CD4-positive, alpha-beta T cell (primary cell): ENCODE measurements at regions not wholly inside any gene's neighbourhood (a gene's known extent, or its start where the extent isn't known, plus 50 kb on each side); places are given as distances from the start of the nearest gene placed in this dataset.

Experiments
- ATAC-seq: fragments of 200-7000 bp; cut with Tn5 transposase; one replicate; pipeline ENCODE4 v1.10.0; 2022; ENCODE audit warnings: mild to moderate bottlenecking; ENCODE audit not compliant: poor library complexity
- CTCF ChIA-PET: fragments of 350-600 bp; sonication (Branson Sonifier 250); formaldehyde crosslinking; loops from one replicate; lab custom pipeline; 2021; ENCODE audit warnings: antibody characterized with exemption, inconsistent platforms; lab: Charles Lee
- POLR2A ChIA-PET: fragments of 350-600 bp; sonication (Branson Sonifier 250); formaldehyde crosslinking; loops from one replicate; lab custom pipeline; 2021; ENCODE audit warnings: antibody characterized with exemption, inconsistent platforms; lab: Charles Lee
- DNase-seq, 14 experiments: peaks; one replicate each; pipeline ENCODE4 v3.0.0-alpha.2; 2013 to 2020; ENCODE audit warnings: mixed read lengths in 2 of 14
- H3K27ac ChIP-seq, 2 donors: one replicate each; pipeline versions ENCODE4 v1.5.1 to v1.7.0; 2013; ENCODE audit warnings: low read length in 2 of 2, low read depth in 1 of 2, mild to moderate bottlenecking in 1 of 2
- H3K27me3 ChIP-seq, 2 experiments: 1 replicate in 1 of 2; 2 replicates in 1 of 2; pipeline versions ENCODE4 v1.6.1 to v1.7.0; 2013; ENCODE audit warnings: low read length in 2 of 2, control low read depth in 1 of 2, mild to moderate bottlenecking in 1 of 2, moderate library complexity in 1 of 2; ENCODE audit not compliant: insufficient read depth in 2 of 2, control insufficient read depth in 1 of 2
- H3K36me3 ChIP-seq: one replicate; pipeline ENCODE4 v1.6.1; 2013; ENCODE audit warnings: low read length, control low read depth; ENCODE audit not compliant: insufficient read depth
- H3K4me1 ChIP-seq: one replicate; pipeline ENCODE4 v1.6.1; 2013; ENCODE audit warnings: low read length, control low read depth; ENCODE audit not compliant: insufficient read depth
- H3K4me3 ChIP-seq: one replicate; pipeline ENCODE4 v1.5.1; 2013; ENCODE audit warnings: mild to moderate bottlenecking, low read length, moderate library complexity
- H3K9me3 ChIP-seq, 2 experiments: 1 replicate in 1 of 2; 2 replicates in 1 of 2; pipeline versions ENCODE4 v1.6.1 to v1.7.0; 2013; ENCODE audit warnings: low read length in 2 of 2, mild to moderate bottlenecking in 2 of 2, control low read depth in 1 of 2, moderate library complexity in 1 of 2; ENCODE audit not compliant: control insufficient read depth in 1 of 2, insufficient read depth in 1 of 2
- H3K27ac Mint-ChIP-seq: one replicate; pipeline ENCODE4 v1.8.0; 2020; ENCODE audit warnings: mixed read lengths
- H3K27me3 Mint-ChIP-seq: one replicate; pipeline ENCODE4 v1.8.0; 2021; ENCODE audit warnings: mixed read lengths
- H3K36me3 Mint-ChIP-seq: one replicate; pipeline ENCODE4 v1.8.0; 2021; ENCODE audit warnings: low read depth, mixed read lengths
- H3K4me1 Mint-ChIP-seq: one replicate; pipeline ENCODE4 v1.8.0; 2021; ENCODE audit warnings: low read depth, mixed read lengths
- H3K4me3 Mint-ChIP-seq: one replicate; pipeline ENCODE4 v1.8.0; 2020; ENCODE audit warnings: mild to moderate bottlenecking, mixed read lengths
- H3K9me3 Mint-ChIP-seq: one replicate; pipeline ENCODE4 v1.8.0; 2020; ENCODE audit warnings: mixed read lengths
- CTCF ChIP-seq: fragments of 200-600 bp; IDR thresholded peaks from one replicate; pipeline ENCODE4 v1.8.0; 2022; ENCODE audit warnings: antibody characterized with exemption, mild to moderate bottlenecking
- intact Hi-C, 2 experiments: fragments of 100-400 bp; cut with DNase I in 1 of 2; cut with micrococcal nuclease in 1 of 2; formaldehyde crosslinking; loops; one replicate each; pipeline versions ENCODE4 v1.15.1 to v1.9.0; 2023 to 2025; cut with DNase I, micrococcal nuclease

DNA sequence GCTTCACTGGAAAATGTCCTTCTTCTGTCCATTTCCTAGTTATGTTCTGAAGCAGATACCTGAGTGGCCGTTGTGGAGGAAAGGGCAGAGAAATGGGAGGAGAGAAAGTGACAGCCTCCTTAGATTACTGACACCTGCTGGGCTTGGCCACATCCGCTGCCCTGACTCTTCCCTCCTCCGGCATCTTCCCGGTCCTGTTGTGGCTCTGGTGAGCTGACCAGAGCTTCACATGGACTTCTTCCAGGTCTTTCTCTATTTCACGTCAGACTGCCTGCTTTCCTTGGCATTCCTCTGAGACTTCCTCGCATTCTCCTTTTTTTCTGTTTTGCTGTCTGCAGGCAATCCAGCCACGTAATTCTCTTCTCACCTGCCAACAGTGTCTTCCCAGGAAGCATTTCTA is 138.7 kb upstream of the E2F8 start:
- H3K4me3 ChIP-seq: no peak overlapping the region
- no peaks in the 10 kb centered on the region for H3K36me3 Mint-ChIP-seq
- TF ChIP-seq CTCF: no peak
- H3K9me3 ChIP-seq: peaks cover 0 to 9% of the 10 kb centered on the region in 2 experiments
- no peak overlapping the region for H3K4me3 Mint-ChIP-seq
- DNase-seq (no peak), ATAC-seq (no peak)
- H3K36me3 ChIP-seq: no peaks in the 10 kb centered on the region
- H3K27ac ChIP-seq: no peak overlapping the region
- no peak overlapping the region for H3K27ac Mint-ChIP-seq
- H3K27me3 ChIP-seq: peaks cover 4 to 5% of the 10 kb centered on the region in 2 experiments
- ChIA-PET POLR2A (no interaction called here), CTCF (no interaction called here)
- intact Hi-C loops: no loop called here
- H3K4me1 Mint-ChIP-seq: no peaks in the 10 kb centered on the region
- peaks cover 60% of the 10 kb centered on the region for H3K27me3 Mint-ChIP-seq
- no peaks in the 10 kb centered on the region for H3K4me1 ChIP-seq
- no peaks in the 10 kb centered on the region for H3K9me3 Mint-ChIP-seq

DNA sequence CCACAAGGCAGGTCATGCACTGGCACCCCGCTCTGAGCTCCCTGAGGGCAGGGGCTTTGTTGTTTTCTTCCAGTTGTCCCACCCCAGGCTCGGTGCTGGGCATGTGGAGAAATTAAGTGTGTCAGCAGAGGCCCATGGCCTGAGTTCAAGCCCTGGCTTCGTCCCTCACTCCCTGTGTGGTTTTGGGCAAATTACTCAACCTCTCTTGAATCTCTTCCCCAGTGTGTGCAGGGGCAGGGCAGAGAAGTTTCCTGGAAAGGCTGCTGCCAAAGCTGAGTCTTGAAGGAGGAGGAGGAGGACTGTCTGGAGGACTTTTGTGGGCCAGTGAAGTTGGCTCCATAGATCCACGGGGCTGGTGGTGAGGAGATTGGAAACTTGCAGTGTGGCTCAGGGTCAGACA is 138.1 kb upstream of the E2F8 start:
- ChIA-PET CTCF (no interaction called here), POLR2A (no interaction called here)
- Mint-ChIP-seq H3K27me3 (peaks cover 55% of the 10 kb centered on the region), H3K9me3 (no peaks in the 10 kb centered on the region), H3K36me3 (no peaks in the 10 kb centered on the region), H3K4me3 (no peak overlapping the region), H3K4me1 (no peaks in the 10 kb centered on the region), H3K27ac (no peak overlapping the region)
- no peaks in the 10 kb centered on the region for H3K36me3 ChIP-seq
- intact Hi-C loops: no loop called here
- no peak for TF ChIP-seq CTCF
- no peak for DNase-seq
- H3K9me3 ChIP-seq: peaks cover 0 to 9% of the 10 kb centered on the region in 2 experiments
- peaks cover 4 to 5% of the 10 kb centered on the region in 2 experiments for H3K27me3 ChIP-seq
- H3K4me1 ChIP-seq: no peaks in the 10 kb centered on the region
- no peak overlapping the region for H3K4me3 ChIP-seq
- H3K27ac ChIP-seq: no peak overlapping the region
- no peak for ATAC-seq

GRCh38 chr11:19377881-19378280 is 137.1 kb upstream of the E2F8 start:
- Histone ChIP-seq H3K36me3 (no peaks in the 10 kb centered on the region), H3K4me1 (no peaks in the 10 kb centered on the region), H3K27me3 (peaks cover 4 to 5% of the 10 kb centered on the region in 2 experiments), H3K9me3 (peaks cover 0 to 9% of the 10 kb centered on the region in 2 experiments), H3K27ac (no peak overlapping the region), H3K4me3 (no peak overlapping the region)
- CTCF ChIA-PET: no interaction called here
- H3K36me3 Mint-ChIP-seq: no peaks in the 10 kb centered on the region
- H3K27me3 Mint-ChIP-seq: peaks cover 60% of the 10 kb centered on the region
- H3K4me3 Mint-ChIP-seq: no peak overlapping the region
- TF ChIP-seq CTCF: no peak
- no peak overlapping the region for H3K27ac Mint-ChIP-seq
- no peaks in the 10 kb centered on the region for H3K9me3 Mint-ChIP-seq
- intact Hi-C loops: no loop called here
- no peak for DNase-seq
- no peaks in the 10 kb centered on the region for H3K4me1 Mint-ChIP-seq
- no peak for ATAC-seq
- POLR2A ChIA-PET: no interaction called here
